ENCODE measurements at regions not wholly inside any gene's neighbourhood (a gene's known extent, or its start where the extent isn't known, plus 50 kb on each side); places are given as distances from the start of the nearest gene placed in this dataset.

GRCh38 chr9:118023644-118024043 lies 319.4 kb downstream of the TLR4 start:
- DNase-seq (ENCODE audit: low read depth in 4 of 4, low spot score in 2 of 4) = no peak

GRCh38 chr9:118028225-118028624 lies 324.0 kb downstream of the TLR4 start:
- DNase-seq (ENCODE audit: low read depth in 4 of 4, low spot score in 2 of 4) = no peak

- DNase-seq (ENCODE audit: low read depth in 4 of 4, low spot score in 2 of 4) = no peak
Observed at GRCh38 chr9:118029425-118029824, 325.2 kb downstream of the TLR4 start.

- no peak for DNase-seq (ENCODE audit: low read depth in 4 of 4, low spot score in 2 of 4)
Observed at GRCh38 chr9:118034701-118035100, 330.5 kb downstream of the TLR4 start.

GRCh38 chr9:118038713-118039112 lies 334.5 kb downstream of the TLR4 start:
- no peak for DNase-seq (ENCODE audit: low read depth in 4 of 4, low spot score in 2 of 4)

- DNase-seq (ENCODE audit: low read depth in 4 of 4, low spot score in 2 of 4) = no peak
Observed at GRCh38 chr9:118058227-118058626, 354.0 kb downstream of the TLR4 start.

GRCh38 chr9:118059484-118060278 lies 355.5 kb downstream of the TLR4 start:
- DNase-seq (ENCODE audit: low read depth in 4 of 4, low spot score in 2 of 4) = peak; percentile 22 to 51 (median 40)

GRCh38 chr9:118083161-118083560 lies 379.0 kb downstream of the TLR4 start:
- no peak for DNase-seq (ENCODE audit: low read depth in 4 of 4, low spot score in 2 of 4)

GRCh38 chr9:118088090-118088489 lies 383.9 kb downstream of the TLR4 start:
- no peak for DNase-seq (ENCODE audit: low read depth in 4 of 4, low spot score in 2 of 4)

- no peak for DNase-seq (ENCODE audit: low read depth in 4 of 4, low spot score in 2 of 4)
Observed at GRCh38 chr9:118091226-118091625, 387.0 kb downstream of the TLR4 start.

- DNase-seq (ENCODE audit: low read depth in 4 of 4, low spot score in 2 of 4) = no peak
Observed at GRCh38 chr9:118091711-118092500, 387.7 kb downstream of the TLR4 start.

GRCh38 chr9:118094387-118094786 lies 390.2 kb downstream of the TLR4 start:
- DNase-seq (ENCODE audit: low read depth in 4 of 4, low spot score in 2 of 4) = no peak

- DNase-seq (ENCODE audit: low read depth in 4 of 4, low spot score in 2 of 4) = no peak
Observed at GRCh38 chr9:118100529-118101419, 396.6 kb downstream of the TLR4 start.

- DNase-seq (ENCODE audit: low read depth in 4 of 4, low spot score in 2 of 4) = no peak
Observed at GRCh38 chr9:118104363-118104762, 400.2 kb downstream of the TLR4 start.

GRCh38 chr9:118108971-118109370 lies 404.8 kb downstream of the TLR4 start:
- no peak for DNase-seq (ENCODE audit: low read depth in 4 of 4, low spot score in 2 of 4)

- DNase-seq (ENCODE audit: low read depth in 4 of 4, low spot score in 2 of 4) = no peak
Observed at GRCh38 chr9:118109542-118109941, 405.3 kb downstream of the TLR4 start.

- no peak for DNase-seq (ENCODE audit: low read depth in 4 of 4, low spot score in 2 of 4)
Observed at GRCh38 chr9:118121361-118121760, 417.2 kb downstream of the TLR4 start.

- DNase-seq (ENCODE audit: low read depth in 4 of 4, low spot score in 2 of 4) = no peak
Observed at GRCh38 chr9:118128313-118128712, 424.1 kb downstream of the TLR4 start.

GRCh38 chr9:118129541-118129940 lies 425.3 kb downstream of the TLR4 start:
- DNase-seq (ENCODE audit: low read depth in 4 of 4, low spot score in 2 of 4) = no peak

GRCh38 chr9:118148990-118149389 lies 444.8 kb downstream of the TLR4 start:
- no peak for DNase-seq (ENCODE audit: low read depth in 4 of 4, low spot score in 2 of 4)

- no peak for DNase-seq (ENCODE audit: low read depth in 4 of 4, low spot score in 2 of 4)
Observed at GRCh38 chr9:118156846-118157245, 452.6 kb downstream of the TLR4 start.
